ENCODE measurements at regions not wholly inside any gene's neighbourhood (a gene's known extent, or its start where the extent isn't known, plus 50 kb on each side); places are given as distances from the start of the nearest gene placed in this dataset.

- no peak for TF ChIP-seq CTCF (IDR thresholded peaks at IDR 0.05)
- TF ChIP-seq POLR2A (IDR thresholded peaks at IDR 0.05): no peak
Measured at GRCh38 chr1:109838838-109839240, 71.8 kb upstream of the CSF1 start.

Measured in lower leg skin (tissue), 3 donors.